Sciatic nerve (tissue), 2 donors: ENCODE measurements at regions not wholly inside any gene's neighbourhood (a gene's known extent, or its start where the extent isn't known, plus 50 kb on each side); places are given as distances from the start of the nearest gene placed in this dataset.
"Not testable (repeated sequence)": the region's sequence is repeated elsewhere in the genome, so short reads cannot be mapped to it uniquely, and the experiment has no call there.

Source experiments
- ATAC-seq: fragments of 200-7000 bp; cut with Tn5 transposase; one replicate; pipeline ENCODE4 v1.9.1; 2020; ENCODE audit warnings: mild to moderate bottlenecking, moderate library complexity
- DNase-seq: peaks from one replicate; pipeline ENCODE4 v3.0.0-alpha.2; 2020; ENCODE audit warnings: low spot score
- intact Hi-C: fragments of 100-400 bp; cut with DNase I; formaldehyde crosslinking; loops from one replicate; pipeline ENCODE4 v1.14.2; 2022
- donor health status: DM: no; HTN: no; CAD: no.
- donor health status: DM: no; HTN: no; CAD: no.

GRCh38 chr4:117825600-117825999 lies 208.7 kb upstream of the NDST3 start:
- ATAC-seq = no peak
- intact Hi-C loops = no loop called here
- DNase-seq = no peak

GRCh38 chr4:117831060-117831683 lies 203.1 kb upstream of the NDST3 start:
- intact Hi-C loops = no loop called here
- no peak for ATAC-seq
- no peak for DNase-seq

GRCh38 chr4:117835566-117835965 lies 198.7 kb upstream of the NDST3 start:
- intact Hi-C loops = no loop called here
- DNase-seq (no peak), ATAC-seq (no peak)

- intact Hi-C loops = no loop called here
- no peak for ATAC-seq
- no peak for DNase-seq
Measured at GRCh38 chr4:117844594-117844993, 189.7 kb upstream of the NDST3 start.

- intact Hi-C loops = no loop called here
- no peak for ATAC-seq
- no peak for DNase-seq
Measured at GRCh38 chr4:117845270-117845669, 189.0 kb upstream of the NDST3 start.

GRCh38 chr4:117847849-117848248 lies 186.4 kb upstream of the NDST3 start:
- no peak for ATAC-seq

GRCh38 chr4:117868201-117868600 lies 166.1 kb upstream of the NDST3 start:
- ATAC-seq = no peak
- intact Hi-C loops = no loop called here
- DNase-seq = no peak

More at GRCh38 chr4:117847849-117848248, 186.4 kb upstream of the NDST3 start:
- intact Hi-C loops = no loop called here
- DNase-seq = no peak

GRCh38 chr4:117873779-117874178 lies 160.5 kb upstream of the NDST3 start:
- intact Hi-C loops = no loop called here
- no peak for DNase-seq
- ATAC-seq = no peak

GRCh38 chr4:117874216-117874615 lies 160.1 kb upstream of the NDST3 start:
- intact Hi-C loops = no loop called here
- ATAC-seq (no peak), DNase-seq (no peak)

GRCh38 chr4:117889978-117890377 lies 144.3 kb upstream of the NDST3 start:
- no peak for DNase-seq
- no peak for ATAC-seq
- intact Hi-C loops = no loop called here

GRCh38 chr4:117893207-117893606 lies 141.1 kb upstream of the NDST3 start:
- intact Hi-C loops = no loop called here
- ATAC-seq = no peak
- DNase-seq = no peak

GRCh38 chr4:117898496-117898895 lies 135.8 kb upstream of the NDST3 start:
- DNase-seq (no peak), ATAC-seq (no peak)
- intact Hi-C loops = no loop called here

- no peak for ATAC-seq
- intact Hi-C loops = no loop called here
- DNase-seq = no peak
Measured at GRCh38 chr4:117900832-117901231, 133.5 kb upstream of the NDST3 start.

- ATAC-seq (no peak), DNase-seq (no peak)
- intact Hi-C loops = no loop called here
Measured at GRCh38 chr4:117907646-117908045, 126.6 kb upstream of the NDST3 start.

GRCh38 chr4:117908306-117909207 lies 125.7 kb upstream of the NDST3 start:
- intact Hi-C loops = no loop called here
- no peak for ATAC-seq

GRCh38 chr4:117916728-117917127 lies 117.6 kb upstream of the NDST3 start:
- DNase-seq (no peak), ATAC-seq (no peak)
- intact Hi-C loops = no loop called here

More at GRCh38 chr4:117908306-117909207, 125.7 kb upstream of the NDST3 start:
- no peak for DNase-seq

- DNase-seq, ATAC-seq, intact Hi-C loops: not testable (repeated sequence)
Measured at GRCh38 chr4:117922311-117922710, 112.0 kb upstream of the NDST3 start.

- DNase-seq, intact Hi-C loops, ATAC-seq: not testable (repeated sequence)
Measured at GRCh38 chr4:117927823-117928222, 106.5 kb upstream of the NDST3 start.

- no peak for ATAC-seq
- intact Hi-C loops = no loop called here
- no peak for DNase-seq
Measured at GRCh38 chr4:117941611-117942010, 92.7 kb upstream of the NDST3 start.

GRCh38 chr4:117949621-117950020 lies 84.7 kb upstream of the NDST3 start:
- ATAC-seq = no peak
- DNase-seq = no peak
- intact Hi-C loops = no loop called here
